ENCODE measurements at regions not wholly inside any gene's neighbourhood (a gene's known extent, or its start where the extent isn't known, plus 50 kb on each side); places are given as distances from the start of the nearest gene placed in this dataset.

GRCh38 chr5:99019812-99020697, 91.2 kb upstream of the CHD1 start:
- no peak for TF ChIP-seq YY1 (IDR thresholded peaks at IDR 0.05; ENCODE audit: insufficient read depth, insufficient read length)
- TF ChIP-seq ZNF274 (IDR thresholded peaks at IDR 0.05; ENCODE audit: low read depth, low read length): no peak
